ENCODE measurements at regions not wholly inside any gene's neighbourhood (a gene's known extent, or its start where the extent isn't known, plus 50 kb on each side); places are given as distances from the start of the nearest gene placed in this dataset.

DNA sequence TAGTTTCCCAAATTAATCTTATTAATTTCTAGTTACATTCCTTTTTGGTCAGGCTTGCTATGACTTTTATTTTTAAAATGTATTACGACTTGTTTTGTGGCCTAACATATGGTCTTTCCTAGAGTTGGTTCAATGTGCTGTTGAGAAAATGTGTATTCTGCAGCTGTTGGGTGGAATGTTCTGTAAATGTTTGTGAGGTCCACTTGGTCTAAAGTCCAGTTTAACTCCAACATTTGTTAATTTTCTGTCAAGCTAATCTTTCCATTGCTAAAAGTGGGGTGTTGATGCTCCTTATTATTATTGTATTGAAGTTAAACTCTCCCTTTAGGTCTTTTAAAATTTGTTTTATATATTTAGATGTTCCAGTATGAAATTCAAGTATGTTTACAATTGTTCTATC, 1010.8 kb upstream of the EDIL3 start (continued):
- TF ChIP-seq NR2C2 (IDR thresholded peaks at IDR 0.05; ENCODE audit: borderline replicate concordance, control insufficient read depth, insufficient read length, low read depth) = no peak
- no peak for TF ChIP-seq BCL11A (IDR thresholded peaks at IDR 0.05; ENCODE audit: low read depth, low read length)
- no peak for TF ChIP-seq HCFC1 (IDR thresholded peaks at IDR 0.05; ENCODE audit: low read length)
- TF ChIP-seq SMC3 (IDR thresholded peaks at IDR 0.05; ENCODE audit: borderline replicate concordance, low read length) = no peak
- TF ChIP-seq RFX5 (IDR thresholded peaks at IDR 0.05; ENCODE audit: low read depth, low read length) = no peak

DNA sequence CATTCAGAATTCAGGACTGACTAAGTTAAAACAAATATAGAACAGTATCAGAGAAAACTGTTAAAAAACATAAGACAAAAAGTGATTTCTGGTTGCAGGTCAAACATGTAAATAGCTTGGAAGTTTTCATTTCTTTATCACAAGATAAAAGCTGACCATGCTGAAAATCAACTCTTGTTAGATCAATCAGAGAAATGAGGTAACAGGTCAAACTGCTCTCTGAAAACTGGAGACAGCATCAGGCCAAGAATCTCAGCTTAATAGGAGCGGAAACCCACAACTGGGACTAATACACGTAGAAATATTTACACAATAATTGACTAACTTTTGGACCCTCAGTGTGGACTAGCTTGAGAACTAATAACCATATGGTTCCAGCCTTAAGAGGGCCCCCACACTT, 1012.8 kb upstream of the EDIL3 start:
- no peaks in the 10 kb centered on the region for H3K9me3 ChIP-seq (replicated peaks; ENCODE audit: control insufficient read depth, insufficient read depth, low read length)
- no peak for DNase-seq (ENCODE audit: low read depth, low spot score)
- SMC1A ChIA-PET (ENCODE audit: uncharacterized antibody, unreplicated experiment) = interaction anchor here (0.6 kb wide), 1 partner anchor 1270 kb away, joined by 3 read pairs; no protein-coding TSS in a partner anchor
- 23% methylated on average over 2 of the region's 2 CpGs for WGBS (ENCODE audit: insufficient coverage, insufficient replicate concordance, low lambda C conversion rate, missing lambda C conversion rate)
- no peaks in the 10 kb centered on the region for H3K4me1 ChIP-seq (ENCODE audit: control insufficient read depth, insufficient read depth, low read length)
- H3K4me3 ChIP-seq = no peak overlapping the region
- no peaks in the 10 kb centered on the region for H3K27me3 ChIP-seq (replicated peaks in 1 of 2; ENCODE audit: control insufficient read depth in 2 of 2, insufficient read depth in 2 of 2, low read length in 1 of 2)
- BruUV-seq (replicated peaks) = no TSS peak
- H3K4me2 ChIP-seq (ENCODE audit: control insufficient read depth, insufficient read depth) = no peak overlapping the region
- H3K36me3 ChIP-seq (ENCODE audit: control insufficient read depth in 2 of 2, insufficient read depth in 2 of 2, low read length in 1 of 2) = no peaks in the 10 kb centered on the region
- no peaks in the 10 kb centered on the region for H3K79me2 ChIP-seq (ENCODE audit: control insufficient read depth, insufficient read depth, low read length)
- ATAC-seq = no peak
- intact Hi-C loops (cut with micrococcal nuclease; ENCODE audit: unreplicated experiment) = no loop called here
- H3K9ac ChIP-seq (ENCODE audit: control insufficient read depth, insufficient read depth, low read length) = no peak overlapping the region
- RAD21 ChIA-PET (ENCODE audit: unreplicated experiment) = no interaction called here
- H2AFZ ChIP-seq (ENCODE audit: control insufficient read depth, low read depth, low read length) = no peak overlapping the region
- H4K20me1 ChIP-seq (ENCODE audit: control insufficient read depth, insufficient read depth) = no peaks in the 10 kb centered on the region
- CTCF ChIA-PET = no interaction called here
- no peak overlapping the region for H3K27ac ChIP-seq (ENCODE audit: control insufficient read depth, insufficient read depth)
- in situ Hi-C loops (cut with MboI) = no loop called here
- POLR2A ChIA-PET = no interaction called here
- FAIRE-seq = no peak
- TF ChIP-seq SP1 (IDR thresholded peaks at IDR 0.05; ENCODE audit: low read depth, low read length) (no peak), ASH2L (IDR thresholded peaks at IDR 0.05; ENCODE audit: borderline replicate concordance, low read depth) (no peak), NRF1 (conservative IDR thresholded peaks at IDR 0.05; ENCODE audit: low read depth, low read length) (no peak), CREM (IDR thresholded peaks at IDR 0.05; ENCODE audit: low read depth) (no peak), NFIC (IDR thresholded peaks at IDR 0.05; ENCODE audit: low read depth, low read length) (no peak), RCOR1 (conservative IDR thresholded peaks at IDR 0.05; ENCODE audit: low read depth, low read length) (no peak), YBX1 (IDR thresholded peaks at IDR 0.05) (no peak), PML (IDR thresholded peaks at IDR 0.05; ENCODE audit: low read length) (no peak), MYC (IDR thresholded peaks at IDR 0.05; ENCODE audit: insufficient read depth, insufficient read length, insufficient replicate concordance, low read length, severe bottlenecking) (no peak)
- TF ChIP-seq, protein P1, sequence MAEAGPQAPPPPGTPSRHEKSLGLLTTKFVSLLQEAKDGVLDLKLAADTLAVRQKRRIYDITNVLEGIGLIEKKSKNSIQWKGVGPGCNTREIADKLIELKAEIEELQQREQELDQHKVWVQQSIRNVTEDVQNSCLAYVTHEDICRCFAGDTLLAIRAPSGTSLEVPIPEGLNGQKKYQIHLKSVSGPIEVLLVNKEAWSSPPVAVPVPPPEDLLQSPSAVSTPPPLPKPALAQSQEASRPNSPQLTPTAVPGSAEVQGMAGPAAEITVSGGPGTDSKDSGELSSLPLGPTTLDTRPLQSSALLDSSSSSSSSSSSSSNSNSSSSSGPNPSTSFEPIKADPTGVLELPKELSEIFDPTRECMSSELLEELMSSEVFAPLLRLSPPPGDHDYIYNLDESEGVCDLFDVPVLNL (IDR thresholded peaks at IDR 0.05; ENCODE audit: low read depth, low read length) = no peak
- TF ChIP-seq, protein P2, sequence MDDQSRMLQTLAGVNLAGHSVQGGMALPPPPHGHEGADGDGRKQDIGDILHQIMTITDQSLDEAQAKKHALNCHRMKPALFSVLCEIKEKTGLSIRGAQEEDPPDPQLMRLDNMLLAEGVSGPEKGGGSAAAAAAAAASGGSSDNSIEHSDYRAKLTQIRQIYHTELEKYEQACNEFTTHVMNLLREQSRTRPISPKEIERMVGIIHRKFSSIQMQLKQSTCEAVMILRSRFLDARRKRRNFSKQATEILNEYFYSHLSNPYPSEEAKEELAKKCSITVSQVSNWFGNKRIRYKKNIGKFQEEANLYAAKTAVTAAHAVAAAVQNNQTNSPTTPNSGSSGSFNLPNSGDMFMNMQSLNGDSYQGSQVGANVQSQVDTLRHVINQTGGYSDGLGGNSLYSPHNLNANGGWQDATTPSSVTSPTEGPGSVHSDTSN (IDR thresholded peaks at IDR 0.05; ENCODE audit: insufficient replicate concordance, low read depth, low read length) = no peak
- TF ChIP-seq, protein P3, sequence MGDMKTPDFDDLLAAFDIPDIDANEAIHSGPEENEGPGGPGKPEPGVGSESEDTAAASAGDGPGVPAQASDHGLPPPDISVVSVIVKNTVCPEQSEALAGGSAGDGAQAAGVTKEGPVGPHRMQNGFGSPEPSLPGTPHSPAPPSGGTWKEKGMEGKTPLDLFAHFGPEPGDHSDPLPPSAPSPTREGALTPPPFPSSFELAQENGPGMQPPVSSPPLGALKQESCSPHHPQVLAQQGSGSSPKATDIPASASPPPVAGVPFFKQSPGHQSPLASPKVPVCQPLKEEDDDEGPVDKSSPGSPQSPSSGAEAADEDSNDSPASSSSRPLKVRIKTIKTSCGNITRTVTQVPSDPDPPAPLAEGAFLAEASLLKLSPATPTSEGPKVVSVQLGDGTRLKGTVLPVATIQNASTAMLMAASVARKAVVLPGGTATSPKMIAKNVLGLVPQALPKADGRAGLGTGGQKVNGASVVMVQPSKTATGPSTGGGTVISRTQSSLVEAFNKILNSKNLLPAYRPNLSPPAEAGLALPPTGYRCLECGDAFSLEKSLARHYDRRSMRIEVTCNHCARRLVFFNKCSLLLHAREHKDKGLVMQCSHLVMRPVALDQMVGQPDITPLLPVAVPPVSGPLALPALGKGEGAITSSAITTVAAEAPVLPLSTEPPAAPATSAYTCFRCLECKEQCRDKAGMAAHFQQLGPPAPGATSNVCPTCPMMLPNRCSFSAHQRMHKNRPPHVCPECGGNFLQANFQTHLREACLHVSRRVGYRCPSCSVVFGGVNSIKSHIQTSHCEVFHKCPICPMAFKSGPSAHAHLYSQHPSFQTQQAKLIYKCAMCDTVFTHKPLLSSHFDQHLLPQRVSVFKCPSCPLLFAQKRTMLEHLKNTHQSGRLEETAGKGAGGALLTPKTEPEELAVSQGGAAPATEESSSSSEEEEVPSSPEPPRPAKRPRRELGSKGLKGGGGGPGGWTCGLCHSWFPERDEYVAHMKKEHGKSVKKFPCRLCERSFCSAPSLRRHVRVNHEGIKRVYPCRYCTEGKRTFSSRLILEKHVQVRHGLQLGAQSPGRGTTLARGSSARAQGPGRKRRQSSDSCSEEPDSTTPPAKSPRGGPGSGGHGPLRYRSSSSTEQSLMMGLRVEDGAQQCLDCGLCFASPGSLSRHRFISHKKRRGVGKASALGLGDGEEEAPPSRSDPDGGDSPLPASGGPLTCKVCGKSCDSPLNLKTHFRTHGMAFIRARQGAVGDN (IDR thresholded peaks at IDR 0.05) = no peak
- TF ChIP-seq, protein P4, sequence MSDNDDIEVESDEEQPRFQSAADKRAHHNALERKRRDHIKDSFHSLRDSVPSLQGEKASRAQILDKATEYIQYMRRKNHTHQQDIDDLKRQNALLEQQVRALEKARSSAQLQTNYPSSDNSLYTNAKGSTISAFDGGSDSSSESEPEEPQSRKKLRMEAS (IDR thresholded peaks at IDR 0.05; ENCODE audit: low read depth, low read length) = no peak
